ENCODE measurements at regions not wholly inside any gene's neighbourhood (a gene's known extent, or its start where the extent isn't known, plus 50 kb on each side); places are given as distances from the start of the nearest gene placed in this dataset.
"Not testable (repeated sequence)": the region's sequence is repeated elsewhere in the genome, so short reads cannot be mapped to it uniquely, and the experiment has no call there.

- no peak for DNase-seq
These were observed 172.7 kb upstream of the CNOT2 start for GRCh38 chr12:70070494-70071007.

GRCh38 chr12:70074510-70074909 lies 168.7 kb upstream of the CNOT2 start:
- no peak for DNase-seq

- DNase-seq, result no peak
These were observed 165.8 kb upstream of the CNOT2 start for GRCh38 chr12:70077441-70077840.

GRCh38 chr12:70078161-70078560 lies 165.1 kb upstream of the CNOT2 start:
- DNase-seq, result no peak

GRCh38 chr12:70080566-70080965 lies 162.7 kb upstream of the CNOT2 start:
- no peak for DNase-seq

- DNase-seq, result no peak
These were observed 160.1 kb upstream of the CNOT2 start for GRCh38 chr12:70082997-70083676.

GRCh38 chr12:70083677-70084020 lies 159.6 kb upstream of the CNOT2 start:
- DNase-seq, result peak; percentile 1

GRCh38 chr12:70086372-70086771 lies 156.9 kb upstream of the CNOT2 start:
- DNase-seq, result not testable (repeated sequence)

- DNase-seq, result no peak
These were observed 152.2 kb upstream of the CNOT2 start for GRCh38 chr12:70091021-70091521.

GRCh38 chr12:70094467-70094866 lies 148.8 kb upstream of the CNOT2 start:
- no peak for DNase-seq

- DNase-seq, result no peak
These were observed 146.3 kb upstream of the CNOT2 start for GRCh38 chr12:70096759-70097410.

- no peak for DNase-seq
These were observed 142.2 kb upstream of the CNOT2 start for GRCh38 chr12:70101064-70101463.

- DNase-seq, result no peak
These were observed 136.9 kb upstream of the CNOT2 start for GRCh38 chr12:70106347-70106746.

- no peak for DNase-seq
These were observed 133.1 kb upstream of the CNOT2 start for GRCh38 chr12:70110085-70110484.

- no peak for DNase-seq
These were observed 125.6 kb upstream of the CNOT2 start for GRCh38 chr12:70117670-70118069.

GRCh38 chr12:70120970-70121369 lies 122.3 kb upstream of the CNOT2 start:
- no peak for DNase-seq

- no peak for DNase-seq
These were observed 121.7 kb upstream of the CNOT2 start for GRCh38 chr12:70121562-70121961.

- DNase-seq, result no peak
These were observed 120.4 kb upstream of the CNOT2 start for GRCh38 chr12:70122804-70123203.

- DNase-seq, result no peak
These were observed 94.2 kb upstream of the CNOT2 start for GRCh38 chr12:70149013-70149412.

- DNase-seq, result no peak
These were observed 93.6 kb upstream of the CNOT2 start for GRCh38 chr12:70149665-70150064.

GRCh38 chr12:70150230-70150629 lies 93.0 kb upstream of the CNOT2 start:
- DNase-seq, result no peak

GRCh38 chr12:70151993-70152392 lies 91.2 kb upstream of the CNOT2 start:
- DNase-seq, result no peak

- DNase-seq, result peak; percentile 3
These were observed 89.1 kb upstream of the CNOT2 start for GRCh38 chr12:70154087-70154638.

- peak; percentile 3 for DNase-seq
These were observed 88.2 kb upstream of the CNOT2 start for GRCh38 chr12:70154960-70155589.

Measured in EL (cell line).